Midbrain (tissue), 1 donor: ENCODE measurements at regions not wholly inside any gene's neighbourhood (a gene's known extent, or its start where the extent isn't known, plus 50 kb on each side); places are given as distances from the start of the nearest gene placed in this dataset.
"Not testable (repeated sequence)": the region's sequence is repeated elsewhere in the genome, so short reads cannot be mapped to it uniquely, and the experiment has no call there.

Experiments used
- DNase-seq: peaks from one replicate; lab custom pipeline; 2025; lab: John Stamatoyannopoulos, UW

GRCh38 chr19:29054886-29055675 lies 157.9 kb downstream of the UQCRFS1 start:
- DNase-seq = no peak

GRCh38 chr19:29048873-29049272 lies 164.1 kb downstream of the UQCRFS1 start:
- DNase-seq = no peak

GRCh38 chr19:29045679-29046254 lies 167.2 kb downstream of the UQCRFS1 start:
- no peak for DNase-seq

GRCh38 chr19:29044037-29044436 lies 168.9 kb downstream of the UQCRFS1 start:
- no peak for DNase-seq

GRCh38 chr19:29042450-29042849 lies 170.5 kb downstream of the UQCRFS1 start:
- DNase-seq = no peak

GRCh38 chr19:29040951-29041350 lies 172.0 kb downstream of the UQCRFS1 start:
- DNase-seq = no peak

- DNase-seq = peak; percentile 13
These were observed 172.7 kb downstream of the UQCRFS1 start for GRCh38 chr19:29040292-29040691.

- DNase-seq = not testable (repeated sequence)
These were observed 173.9 kb downstream of the UQCRFS1 start for GRCh38 chr19:29039036-29039435.

- no peak for DNase-seq
These were observed 181.7 kb downstream of the UQCRFS1 start for GRCh38 chr19:29031216-29031615.

DNA sequence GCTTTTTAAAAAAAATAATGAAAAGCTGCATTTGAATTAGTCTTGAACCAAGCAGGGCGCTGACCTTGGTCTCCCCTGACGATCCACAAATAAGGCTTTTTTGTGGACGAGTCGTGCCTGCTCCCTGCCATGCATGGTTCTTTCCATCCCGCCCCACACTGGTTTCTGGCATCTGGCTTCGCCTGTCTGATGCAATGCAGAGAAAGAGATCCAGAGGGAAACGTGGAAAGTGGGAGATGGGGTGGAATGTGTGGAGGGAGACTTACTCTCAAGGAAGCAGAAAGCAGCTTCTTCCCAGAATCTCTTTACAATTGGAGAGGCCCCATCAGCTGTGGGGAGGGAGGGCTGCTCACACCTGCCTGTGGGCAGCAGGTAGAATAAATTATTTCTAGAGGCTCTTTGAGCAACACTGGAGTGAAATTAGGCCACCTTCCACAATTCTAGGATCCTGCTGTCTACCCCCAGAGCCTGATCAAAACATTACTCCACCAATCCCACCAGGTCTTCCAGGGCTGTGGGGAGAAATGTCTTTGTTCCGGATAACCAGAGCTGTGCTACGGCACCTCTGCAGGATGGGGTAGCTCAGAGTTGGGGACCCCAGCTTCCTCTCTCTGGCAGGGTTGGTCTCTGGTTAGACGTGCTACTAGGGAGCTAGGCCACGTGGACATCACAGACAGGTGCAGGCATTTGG lies 183.5 kb downstream of the UQCRFS1 start:
- DNase-seq = no peak

DNA sequence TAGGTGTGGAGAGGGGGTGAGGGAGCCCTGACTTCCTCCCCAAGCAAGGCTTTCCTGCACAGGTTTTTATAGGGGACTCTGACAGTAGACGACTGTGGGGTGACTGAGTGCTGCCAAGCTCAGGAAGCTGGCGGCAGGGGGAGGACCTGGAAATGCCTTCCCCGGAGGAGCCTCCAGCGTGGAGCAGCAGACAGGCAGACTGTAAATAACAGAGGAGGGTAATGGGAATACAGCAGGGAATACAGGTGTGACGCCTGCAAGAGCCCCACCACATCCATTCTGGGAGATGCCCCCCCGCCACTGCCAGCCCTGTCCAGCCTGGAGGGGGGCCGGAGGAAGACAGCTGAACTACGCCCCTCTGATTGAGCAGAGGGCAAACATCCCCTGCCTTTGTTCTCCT lies 190.4 kb downstream of the UQCRFS1 start:
- no peak for DNase-seq

GRCh38 chr19:29022165-29022564 lies 190.8 kb downstream of the UQCRFS1 start:
- DNase-seq = no peak

GRCh38 chr19:29021232-29021916 lies 191.6 kb downstream of the UQCRFS1 start:
- DNase-seq = no peak

- no peak for DNase-seq
These were observed 193.5 kb downstream of the UQCRFS1 start for GRCh38 chr19:29019403-29019802.

GRCh38 chr19:29018542-29018941 lies 194.4 kb downstream of the UQCRFS1 start:
- DNase-seq = no peak

- DNase-seq = no peak
These were observed 195.2 kb downstream of the UQCRFS1 start for GRCh38 chr19:29017788-29018187.

DNA sequence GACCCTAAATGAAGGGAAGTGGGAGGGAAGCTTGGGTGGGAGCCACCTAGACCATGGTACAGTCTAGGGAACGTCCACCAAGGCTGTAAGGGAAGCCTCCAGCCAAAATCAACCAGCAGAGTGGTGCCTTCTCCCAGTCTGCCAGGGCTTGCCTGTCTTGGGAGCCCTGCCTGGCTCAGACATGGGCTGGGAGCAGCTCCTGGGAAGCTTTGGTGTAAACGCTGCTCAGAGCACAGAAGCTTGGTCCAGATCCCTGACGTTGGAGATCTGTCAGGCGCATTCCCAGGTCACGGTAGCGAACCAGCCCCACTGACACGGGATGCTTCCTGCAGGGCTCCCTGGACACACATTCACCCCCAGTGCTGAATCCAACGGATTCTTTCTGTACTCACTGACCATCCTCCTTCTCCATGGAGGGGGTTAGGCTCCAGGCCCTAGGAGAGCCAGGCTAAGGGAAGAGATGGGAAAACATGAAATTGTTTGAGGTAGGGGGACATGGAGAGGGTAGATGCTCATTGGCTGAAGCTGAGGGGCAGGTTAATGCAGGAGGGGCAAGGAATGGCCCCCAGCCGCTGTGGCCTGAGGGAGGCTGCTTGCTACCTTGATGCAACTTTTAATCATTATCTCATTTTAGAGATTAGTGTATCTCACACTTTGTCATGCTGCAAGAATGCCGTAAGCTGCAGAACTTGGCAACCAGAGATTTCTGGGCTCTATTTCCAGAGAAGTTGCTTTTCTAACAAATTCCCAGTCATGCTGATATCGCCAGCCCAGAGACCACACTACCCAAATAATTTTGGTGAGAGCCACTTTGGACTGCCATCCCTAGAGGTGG lies 195.8 kb downstream of the UQCRFS1 start:
- no peak for DNase-seq

GRCh38 chr19:29016353-29016752 lies 196.6 kb downstream of the UQCRFS1 start:
- DNase-seq = no peak

- DNase-seq = no peak
These were observed 197.4 kb downstream of the UQCRFS1 start for GRCh38 chr19:29015569-29015968.

GRCh38 chr19:29014857-29015436 lies 198.0 kb downstream of the UQCRFS1 start:
- DNase-seq = no peak

GRCh38 chr19:29013988-29014387 lies 199.0 kb downstream of the UQCRFS1 start:
- no peak for DNase-seq
